IMR-90 (cell line): ENCODE measurements at regions not wholly inside any gene's neighbourhood (a gene's known extent, or its start where the extent isn't known, plus 50 kb on each side); places are given as distances from the start of the nearest gene placed in this dataset.

Experiments used
- ATAC-seq: fragments of 200-7000 bp; cut with Tn5 transposase; 2 replicates; pipeline ENCODE4 v1.9.1; 2020; ENCODE audit warnings: low read depth, mild to moderate bottlenecking, moderate library complexity
- BruUV-seq: library from RNA; stranded (reverse); fragments of 400-500 nt; replicated peaks from 2 replicates; lab custom pipeline; 2021; lab: Mats Ljungman, UMichigan
- CTCF ChIA-PET: fragments of 300-600 bp; formaldehyde crosslinking; extraction: SDS; loops from one replicate; lab custom pipeline; 2021; ENCODE audit warnings: antibody characterized with exemption; lab: Yijun Ruan, JAX
- POLR2A ChIA-PET: fragments of 300-600 bp; sonication (Branson Sonifier 250); formaldehyde crosslinking; loops from one replicate; lab custom pipeline; 2022; ENCODE audit warnings: antibody characterized with exemption; ENCODE audit not compliant: unreplicated experiment; lab: Charles Lee
- DNase-seq: peaks from one replicate; pipeline ENCODE4 v3.0.0; 2013
- H2AFZ ChIP-seq: replicated peaks from 2 replicates; pipeline ENCODE3; 2013; ENCODE audit warnings: low read length, mild to moderate bottlenecking; ENCODE audit not compliant: poor library complexity
- H2AK5ac ChIP-seq: 2 replicates; pipeline ENCODE4 v1.6.1; 2013; ENCODE audit warnings: low read depth, low read length, inconsistent platforms
- H2AK9ac ChIP-seq: replicated peaks from 2 replicates; pipeline ENCODE3; 2013; ENCODE audit warnings: mild to moderate bottlenecking, low read depth, low read length, moderate library complexity; ENCODE audit not compliant: poor library complexity
- H2BK120ac ChIP-seq: 2 replicates; pipeline ENCODE4 v1.6.1; 2013; ENCODE audit warnings: low read depth, low read length, inconsistent platforms
- H2BK15ac ChIP-seq: 3 replicates; pipeline ENCODE4 v1.6.1; 2013; ENCODE audit warnings: low read depth, low read length, inconsistent platforms
- H2BK20ac ChIP-seq: 2 replicates; pipeline ENCODE4 v1.6.1; 2013; ENCODE audit warnings: low read depth, mild to moderate bottlenecking, inconsistent platforms, low read length, moderate library complexity
- H2BK5ac ChIP-seq: 2 replicates; pipeline ENCODE4 v1.6.1; 2013; ENCODE audit warnings: mild to moderate bottlenecking, low read depth, low read length, inconsistent platforms; ENCODE audit not compliant: poor library complexity, severe bottlenecking
- H3K14ac ChIP-seq: replicated peaks from 2 replicates; pipeline ENCODE4 v1.6.1; 2013; ENCODE audit warnings: low read depth, low read length, inconsistent platforms
- H3K18ac ChIP-seq: 2 replicates; pipeline ENCODE4 v1.6.1; 2013; ENCODE audit warnings: low read depth, low read length, control low read depth
- H3K23ac ChIP-seq: 2 replicates; pipeline ENCODE4 v1.6.1; 2013; ENCODE audit warnings: low read depth, low read length, inconsistent platforms
- H3K27ac ChIP-seq: 2 replicates; pipeline ENCODE4 v1.5.1; 2013; ENCODE audit warnings: mild to moderate bottlenecking, control low read depth, low read length; ENCODE audit not compliant: insufficient read depth
- H3K27me3 ChIP-seq: 2 replicates; pipeline ENCODE4 v1.6.1; 2013; ENCODE audit warnings: low read length; ENCODE audit not compliant: control insufficient read depth, insufficient read depth
- H3K36me3 ChIP-seq: 2 replicates; pipeline ENCODE4 v1.6.1; 2013; ENCODE audit warnings: low read length, mixed read lengths; ENCODE audit not compliant: control insufficient read depth, insufficient read depth
- H3K4ac ChIP-seq: 2 replicates; pipeline ENCODE4 v1.6.1; 2013; ENCODE audit warnings: low read depth, low read length, inconsistent platforms
- H3K4me1 ChIP-seq: 2 replicates; pipeline ENCODE4 v1.6.1; 2013; ENCODE audit warnings: low read length, mixed read lengths; ENCODE audit not compliant: control insufficient read depth, insufficient read depth
- H3K4me2 ChIP-seq: 2 replicates; pipeline ENCODE4 v1.6.1; 2013; ENCODE audit warnings: low read depth, mild to moderate bottlenecking, control low read depth, low read length, moderate library complexity
- H3K4me3 ChIP-seq: 2 replicates; pipeline ENCODE4 v1.5.1; 2013; ENCODE audit warnings: low read depth, mild to moderate bottlenecking, control low read depth, low read length, moderate library complexity; ENCODE audit not compliant: insufficient read depth
- H3K56ac ChIP-seq: 2 replicates; pipeline ENCODE4 v1.6.1; 2013; ENCODE audit warnings: low read length, inconsistent platforms; ENCODE audit not compliant: insufficient read depth; ENCODE audit errors: extremely low read depth
- H3K79me1 ChIP-seq, 2 experiments: 2 replicates each; pipeline ENCODE4 v1.6.1; 2013; ENCODE audit warnings: low read length in 2 of 2, inconsistent platforms in 1 of 2, low read depth in 1 of 2
- H3K9ac ChIP-seq: 2 replicates; pipeline ENCODE4 v1.6.1; 2013; ENCODE audit warnings: low read depth, low read length, control low read depth
- H3K9me1 ChIP-seq: 2 replicates; pipeline ENCODE4 v1.6.1; 2013; ENCODE audit warnings: low read length, inconsistent platforms; ENCODE audit not compliant: insufficient read depth
- H3K9me3 ChIP-seq: 2 replicates; pipeline ENCODE4 v1.6.1; 2013; ENCODE audit warnings: low read length; ENCODE audit not compliant: control insufficient read depth, insufficient read depth
- H4K20me1 ChIP-seq: 2 replicates; pipeline ENCODE4 v1.6.1; 2013; ENCODE audit warnings: low read length, inconsistent platforms; ENCODE audit not compliant: insufficient read depth
- H4K5ac ChIP-seq: 2 replicates; pipeline ENCODE4 v1.6.1; 2013; ENCODE audit warnings: mild to moderate bottlenecking, low read depth, low read length, control low read depth
- H4K8ac ChIP-seq, 2 experiments: 2 replicates each; pipeline ENCODE4 v1.6.1; 2013; ENCODE audit warnings: low read depth in 2 of 2, low read length in 2 of 2, control low read depth in 1 of 2, inconsistent platforms in 1 of 2
- H4K91ac ChIP-seq: 2 replicates; pipeline ENCODE4 v1.6.1; 2013; ENCODE audit warnings: low read depth, low read length, inconsistent platforms; ENCODE audit not compliant: insufficient read depth
- CHD1 ChIP-seq: IDR thresholded peaks from 2 replicates; pipeline ENCODE4 v1.6.1; 2012; ENCODE audit warnings: low read depth, low read length, improper control_type of control experiment
- POLR2A ChIP-seq: IDR thresholded peaks from 2 replicates; pipeline ENCODE4 v1.6.1; 2012; ENCODE audit warnings: mild to moderate bottlenecking, low read depth, low read length
- RFX5 ChIP-seq: IDR thresholded peaks from 2 replicates; pipeline ENCODE4 v1.8.0; 2012; ENCODE audit warnings: low read depth, mild to moderate bottlenecking, low read length, moderate library complexity
- USF2 ChIP-seq: fragments of 150-350 bp; IDR thresholded peaks from 2 replicates; pipeline ENCODE4 v1.6.1; 2017; ENCODE audit warnings: mild to moderate bottlenecking, antibody characterized with exemption, low read length, low read depth
- WGBS, 2 experiments: methylation state at CpG; one replicate each; pipeline versions ENCODE4 v1.1.5 to v1.1.7; 2013; ENCODE audit warnings: missing lambda C conversion rate in 2 of 2; ENCODE audit not compliant: insufficient read length in 1 of 2; ENCODE audit errors: extremely low coverage in 2 of 2; 5-methylcytosine and 5-hydroxymethylcytosine counted together
- dilution Hi-C: fragments of 300-500 bp; cut with HindIII; formaldehyde crosslinking; loops from one replicate; pipeline ENCODE4 v1.14.3; 2018; ENCODE audit warnings: low sequenced_read_pairs; ENCODE audit not compliant: unreplicated experiment
- in situ Hi-C: fragments of 300-500 bp; cut with MboI; formaldehyde crosslinking; loops from 3 replicates; pipeline ENCODE4 v1.14.3; 2019; ENCODE audit warnings: low sequenced_read_pairs, inconsistent platforms, mixed read lengths
- intact Hi-C: fragments of 100-400 bp; cut with micrococcal nuclease; formaldehyde crosslinking; loops from 2 replicates; pipeline ENCODE4 v1.10.0; 2022

DNA sequence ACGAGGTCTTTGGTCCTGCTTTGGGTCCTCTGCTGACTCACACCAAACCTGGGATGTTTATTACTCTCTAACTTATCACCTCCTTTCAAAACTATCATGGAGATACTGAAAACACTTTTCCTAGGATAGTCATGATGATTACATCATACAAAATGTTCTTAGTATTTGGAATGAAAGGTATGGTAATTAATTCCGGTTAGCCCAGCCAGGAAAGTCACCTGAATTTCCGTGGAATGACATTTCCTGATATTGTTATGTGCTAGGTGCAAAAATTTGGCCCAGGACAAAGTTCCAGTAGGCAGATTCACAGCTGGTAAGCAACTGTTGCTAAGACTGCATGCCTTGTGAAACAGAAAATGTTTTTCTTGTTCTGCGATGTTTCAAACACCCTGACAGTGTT lies 203.4 kb downstream of the ZNF648 start:
- dilution Hi-C loops = no loop called here
- WGBS, 2 experiments = 80% methylated on average over 1 of the region's 4 CpGs; no CpG with 5 or more reads in 1 of the 2 experiments
- POLR2A ChIA-PET = no interaction called here

More for the DNA sequence above, 203.4 kb downstream of the ZNF648 start:
- Histone ChIP-seq H4K8ac (no peak overlapping the region), H3K4me3 (no peak overlapping the region), H2AK9ac (no peak overlapping the region), H3K4ac (no peak overlapping the region), H3K9me1 (no peaks in the 10 kb centered on the region), H3K9ac (no peak overlapping the region), H2BK20ac (no peak overlapping the region), H3K14ac (no peak overlapping the region), H3K27ac (no peak overlapping the region), H3K4me2 (no peak overlapping the region), H3K9me3 (no peaks in the 10 kb centered on the region; the same call in 1 of the 2 replicates), H2BK5ac (no peak overlapping the region), H3K56ac (no peak overlapping the region), H2AK5ac (no peak overlapping the region), H3K36me3 (no peaks in the 10 kb centered on the region), H3K4me1 (no peaks in the 10 kb centered on the region), H3K18ac (no peak overlapping the region), H3K27me3 (no peaks in the 10 kb centered on the region), H3K23ac (no peak overlapping the region), H2BK15ac (no peak overlapping the region), H4K20me1 (no peaks in the 10 kb centered on the region), H2BK120ac (no peak overlapping the region), H4K5ac (no peak overlapping the region), H3K79me1 (no peaks in the 10 kb centered on the region), H4K91ac (no peak overlapping the region), H2AFZ (no peak overlapping the region)
- BruUV-seq = no TSS peak
- in situ Hi-C loops (no loop called here), intact Hi-C loops (no loop called here)
- ATAC-seq = no peak
- CTCF ChIA-PET = no interaction called here
- TF ChIP-seq RFX5 (no peak), POLR2A (no peak), CHD1 (no peak), USF2 (no peak)
- DNase-seq = no peak
